HepG2 (cell line): ENCODE measurements at regions not wholly inside any gene's neighbourhood (a gene's known extent, or its start where the extent isn't known, plus 50 kb on each side); places are given as distances from the start of the nearest gene placed in this dataset.

Experiments
- ATAC-seq: fragments of 200-7000 bp; cut with Tn5 transposase; 3 replicates; pipeline ENCODE4 v1.9.1; 2020; ENCODE audit warnings: mild to moderate bottlenecking, moderate library complexity
- BruUV-seq: library from RNA; stranded (reverse); fragments of 400-500 nt; replicated peaks from 2 replicates; lab custom pipeline; 2021; lab: Mats Ljungman, UMichigan
- CTCF ChIA-PET: fragments of 300-600 bp; formaldehyde crosslinking; extraction: SDS; loops from one replicate; lab custom pipeline; 2021; ENCODE audit warnings: low total read pairs, inconsistent platforms, low intra/inter-chr PET ratio; lab: Yijun Ruan, JAX
- POLR2A ChIA-PET: fragments of 350-600 bp; sonication (Branson Sonifier 250); formaldehyde crosslinking; loops from one replicate; lab custom pipeline; 2020; ENCODE audit warnings: antibody characterized with exemption, inconsistent platforms; lab: Yijun Ruan, JAX
- DNase-seq: peaks from one replicate; pipeline ENCODE4 v3.0.0-alpha.2; 2015; ENCODE audit warnings: low spot score
- FAIRE-seq: peaks from 3 replicates; lab custom pipeline; 2011; peaks lifted over from hg19 to GRCh38; lab: Jason Lieb, UNC
- H2AFZ ChIP-seq: one replicate; pipeline ENCODE4 v1.6.1; 2011; ENCODE audit warnings: low read length, inconsistent platforms
- H3K27ac ChIP-seq: fragments of 300-600 bp; 3 replicates; pipeline ENCODE4 v1.8.0; 2011; ENCODE audit warnings: mixed run types, mild to moderate bottlenecking, mixed read lengths, low read length, inconsistent platforms; ENCODE audit not compliant: insufficient read depth; ENCODE audit errors: extremely low read length
- H3K27me3 ChIP-seq, 2 experiments: fragments of 200-600 bp in 1 of 2; 2 replicates in 1 of 2; 3 replicates in 1 of 2; pipeline versions ENCODE4 v1.6.0 to v1.8.0; 2011; ENCODE audit warnings: low read length in 2 of 2, mild to moderate bottlenecking in 2 of 2, moderate library complexity in 2 of 2, inconsistent platforms in 1 of 2; ENCODE audit not compliant: insufficient read depth in 2 of 2, control insufficient read depth in 1 of 2
- H3K36me3 ChIP-seq, 2 experiments: fragments of 200-600 bp in 1 of 2; replicated peaks in 1 of 2; 2 replicates in 1 of 2; 3 replicates in 1 of 2; pipeline versions ENCODE4 v1.5.1 to v1.8.0; 2011; ENCODE audit warnings: low read length in 2 of 2, inconsistent platforms in 1 of 2; ENCODE audit not compliant: insufficient read depth in 2 of 2, control insufficient read depth in 1 of 2
- H3K4me1 ChIP-seq: 2 replicates; pipeline ENCODE4 v1.5.1; 2012; ENCODE audit warnings: low read length, inconsistent platforms; ENCODE audit not compliant: insufficient read depth
- H3K4me2 ChIP-seq: 2 replicates; pipeline ENCODE4 v1.6.0; 2011; ENCODE audit warnings: low read depth, low read length, inconsistent platforms
- H3K4me3 ChIP-seq, 3 experiments: fragments of 200-600 bp in 1 of 3; sonication (generic), shearing (Covaris generic) in 1 of 3; replicated peaks in 1 of 3; 2 replicates each; pipeline ENCODE4 v1.5.1; 2011 to 2016; ENCODE audit warnings: low read length in 3 of 3, inconsistent platforms in 2 of 3, low read depth in 2 of 3, mild to moderate bottlenecking in 2 of 3, control low read depth in 1 of 3, mixed read lengths in 1 of 3; ENCODE audit not compliant: insufficient read depth in 1 of 3
- H3K79me2 ChIP-seq: one replicate; pipeline ENCODE4 v1.6.1; 2011; ENCODE audit warnings: low read length, inconsistent platforms; ENCODE audit not compliant: insufficient read depth
- H3K9ac ChIP-seq: 2 replicates; pipeline ENCODE4 v1.6.0; 2011; ENCODE audit warnings: mild to moderate bottlenecking, low read depth, low read length, inconsistent platforms; ENCODE audit not compliant: insufficient read depth
- H3K9me3 ChIP-seq: 2 replicates; pipeline ENCODE4 v1.5.1; 2012; ENCODE audit warnings: mild to moderate bottlenecking, low read length
- H4K20me1 ChIP-seq: 2 replicates; pipeline ENCODE4 v1.6.0; 2011; ENCODE audit warnings: inconsistent platforms, mild to moderate bottlenecking, low read length, moderate library complexity; ENCODE audit not compliant: insufficient read depth
- ARNT ChIP-seq: fragments of 450-650 bp; IDR thresholded peaks from 2 replicates; pipeline ENCODE4 v1.6.1; 2017
- HIVEP1 ChIP-seq: sonication (generic); formaldehyde crosslinking; IDR thresholded peaks from 2 replicates; pipeline ENCODE4 v1.4.0; 2020; ENCODE audit warnings: mild to moderate bottlenecking, missing genetic modification reagents
- IRF2 ChIP-seq: IDR thresholded peaks from 2 replicates; pipeline ENCODE4 v1.6.1; 2018; ENCODE audit warnings: missing genetic modification reagents, missing compliant biosample characterization
- NFE2L1 ChIP-seq: sonication (generic); formaldehyde crosslinking; IDR thresholded peaks from 2 replicates; pipeline ENCODE4 v1.4.0; 2020; ENCODE audit warnings: missing genetic modification reagents, mild to moderate bottlenecking, borderline replicate concordance
- SALL1 ChIP-seq: sonication (generic); formaldehyde crosslinking; IDR thresholded peaks from 2 replicates; pipeline ENCODE4 v1.8.0; 2022; ENCODE audit warnings: mild to moderate bottlenecking, missing genetic modification reagents
- SNRNP70 ChIP-seq: fragments of 200-400 bp; formaldehyde crosslinking; IDR thresholded peaks from 2 replicates; pipeline ENCODE4 v1.6.1; 2017; ENCODE audit warnings: mild to moderate bottlenecking, low read depth, low read length, moderate library complexity
- ZNF619 ChIP-seq: sonication (generic); formaldehyde crosslinking; IDR thresholded peaks from 2 replicates; pipeline ENCODE4 v1.4.0; 2020; ENCODE audit warnings: mild to moderate bottlenecking, missing genetic modification reagents
- ZNF761 ChIP-seq: sonication (generic); formaldehyde crosslinking; conservative IDR thresholded peaks from 2 replicates; pipeline ENCODE4 v1.4.0; 2020; ENCODE audit warnings: mild to moderate bottlenecking, missing genetic modification reagents
- WGBS: methylation state at CpG from one replicate; pipeline ENCODE4 v1.1.6; 2017; ENCODE audit warnings: low lambda C conversion rate; 5-methylcytosine and 5-hydroxymethylcytosine counted together
- in situ Hi-C: cut with HindIII; loops from 2 replicates; pipeline ENCODE4 v1.10.0; 2017; ENCODE audit warnings: low pct_unique_long_range_greater_than_20kb; ENCODE audit not compliant: extremely low pct_ligation_motif_present
- intact Hi-C: fragments of 100-400 bp; cut with micrococcal nuclease; formaldehyde crosslinking; loops from one replicate; pipeline ENCODE4 v1.10.0; 2022; ENCODE audit not compliant: unreplicated experiment
- TF ChIP-seq, protein P1 (sequence below): sonication (generic); formaldehyde crosslinking; IDR thresholded peaks from 2 replicates; pipeline ENCODE4 v1.4.0; 2020; ENCODE audit warnings: missing genetic modification reagents
- TF ChIP-seq, protein P2 (sequence below): sonication (generic); formaldehyde crosslinking; IDR thresholded peaks from 2 replicates; pipeline ENCODE4 v1.5.0; 2020; ENCODE audit warnings: missing genetic modification reagents
- TF ChIP-seq, protein P3 (sequence below): sonication (generic); formaldehyde crosslinking; IDR thresholded peaks from 2 replicates; pipeline ENCODE4 v1.4.0; 2020; ENCODE audit warnings: missing genetic modification reagents, borderline replicate concordance
- TF ChIP-seq, protein P4 (sequence below): IDR thresholded peaks from 2 replicates; pipeline ENCODE4 v1.6.1; 2018; ENCODE audit warnings: missing genetic modification reagents, mild to moderate bottlenecking, missing compliant biosample characterization
- TF ChIP-seq, protein P5 (sequence below): sonication (generic); formaldehyde crosslinking; IDR thresholded peaks from 2 replicates; pipeline ENCODE4 v1.8.0; 2022; ENCODE audit warnings: mild to moderate bottlenecking, missing genetic modification reagents, moderate library complexity

DNA sequence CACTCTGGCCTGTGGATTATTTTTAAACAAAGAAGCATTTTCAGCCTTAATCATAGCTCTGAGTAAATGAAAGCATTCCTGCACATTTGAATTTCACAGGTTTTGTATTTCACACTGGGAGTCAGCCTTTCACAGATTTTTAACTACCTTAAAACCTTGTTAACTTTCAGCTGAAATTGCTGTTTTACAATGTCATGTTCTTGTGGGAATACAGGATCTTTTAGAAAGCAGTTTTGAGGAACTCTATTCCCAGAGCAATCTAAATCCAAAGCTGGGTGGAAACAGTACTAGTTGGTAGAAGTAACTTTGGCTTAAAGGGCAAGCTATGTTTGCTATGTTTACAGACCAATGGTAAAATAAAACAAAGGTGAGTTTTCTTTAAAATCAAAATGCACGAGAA lies 600.6 kb downstream of the KCNJ2 start:
- DNase-seq (no peak), ATAC-seq (no peak), FAIRE-seq (no peak)
- Histone ChIP-seq H3K27ac (no peak overlapping the region), H3K4me3 (no peak overlapping the region), H4K20me1 (no peaks in the 10 kb centered on the region), H3K4me1 (no peaks in the 10 kb centered on the region), H3K9me3 (no peaks in the 10 kb centered on the region), H3K79me2 (no peaks in the 10 kb centered on the region), H3K27me3 (no peaks in the 10 kb centered on the region), H3K4me2 (no peak overlapping the region), H3K36me3 (no peaks in the 10 kb centered on the region), H3K9ac (no peak overlapping the region), H2AFZ (no peak overlapping the region)
- WGBS: 0% methylated on average over 1 of the region's 1 CpG
- POLR2A ChIA-PET: no interaction called here
- TF ChIP-seq, protein P1, sequence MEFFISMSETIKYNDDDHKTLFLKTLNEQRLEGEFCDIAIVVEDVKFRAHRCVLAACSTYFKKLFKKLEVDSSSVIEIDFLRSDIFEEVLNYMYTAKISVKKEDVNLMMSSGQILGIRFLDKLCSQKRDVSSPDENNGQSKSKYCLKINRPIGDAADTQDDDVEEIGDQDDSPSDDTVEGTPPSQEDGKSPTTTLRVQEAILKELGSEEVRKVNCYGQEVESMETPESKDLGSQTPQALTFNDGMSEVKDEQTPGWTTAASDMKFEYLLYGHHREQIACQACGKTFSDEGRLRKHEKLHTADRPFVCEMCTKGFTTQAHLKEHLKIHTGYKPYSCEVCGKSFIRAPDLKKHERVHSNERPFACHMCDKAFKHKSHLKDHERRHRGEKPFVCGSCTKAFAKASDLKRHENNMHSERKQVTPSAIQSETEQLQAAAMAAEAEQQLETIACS (CRISPR knock-in tag): no peak
- TF ChIP-seq SNRNP70 (no peak), ZNF619 (CRISPR knock-in tag) (no peak), HIVEP1 (CRISPR knock-in tag) (no peak), ZNF761 (no peak), IRF2 (no peak), ARNT (no peak), SALL1 (CRISPR knock-in tag) (no peak), NFE2L1 (CRISPR knock-in tag) (no peak)
- TF ChIP-seq, protein P2, sequence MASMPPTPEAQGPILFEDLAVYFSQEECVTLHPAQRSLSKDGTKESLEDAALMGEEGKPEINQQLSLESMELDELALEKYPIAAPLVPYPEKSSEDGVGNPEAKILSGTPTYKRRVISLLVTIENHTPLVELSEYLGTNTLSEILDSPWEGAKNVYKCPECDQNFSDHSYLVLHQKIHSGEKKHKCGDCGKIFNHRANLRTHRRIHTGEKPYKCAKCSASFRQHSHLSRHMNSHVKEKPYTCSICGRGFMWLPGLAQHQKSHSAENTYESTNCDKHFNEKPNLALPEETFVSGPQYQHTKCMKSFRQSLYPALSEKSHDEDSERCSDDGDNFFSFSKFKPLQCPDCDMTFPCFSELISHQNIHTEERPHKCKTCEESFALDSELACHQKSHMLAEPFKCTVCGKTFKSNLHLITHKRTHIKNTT (CRISPR knock-in tag): no peak
- TF ChIP-seq, protein P3, sequence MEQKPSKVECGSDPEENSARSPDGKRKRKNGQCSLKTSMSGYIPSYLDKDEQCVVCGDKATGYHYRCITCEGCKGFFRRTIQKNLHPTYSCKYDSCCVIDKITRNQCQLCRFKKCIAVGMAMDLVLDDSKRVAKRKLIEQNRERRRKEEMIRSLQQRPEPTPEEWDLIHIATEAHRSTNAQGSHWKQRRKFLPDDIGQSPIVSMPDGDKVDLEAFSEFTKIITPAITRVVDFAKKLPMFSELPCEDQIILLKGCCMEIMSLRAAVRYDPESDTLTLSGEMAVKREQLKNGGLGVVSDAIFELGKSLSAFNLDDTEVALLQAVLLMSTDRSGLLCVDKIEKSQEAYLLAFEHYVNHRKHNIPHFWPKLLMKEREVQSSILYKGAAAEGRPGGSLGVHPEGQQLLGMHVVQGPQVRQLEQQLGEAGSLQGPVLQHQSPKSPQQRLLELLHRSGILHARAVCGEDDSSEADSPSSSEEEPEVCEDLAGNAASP (CRISPR knock-in tag): no peak
- TF ChIP-seq, protein P4, sequence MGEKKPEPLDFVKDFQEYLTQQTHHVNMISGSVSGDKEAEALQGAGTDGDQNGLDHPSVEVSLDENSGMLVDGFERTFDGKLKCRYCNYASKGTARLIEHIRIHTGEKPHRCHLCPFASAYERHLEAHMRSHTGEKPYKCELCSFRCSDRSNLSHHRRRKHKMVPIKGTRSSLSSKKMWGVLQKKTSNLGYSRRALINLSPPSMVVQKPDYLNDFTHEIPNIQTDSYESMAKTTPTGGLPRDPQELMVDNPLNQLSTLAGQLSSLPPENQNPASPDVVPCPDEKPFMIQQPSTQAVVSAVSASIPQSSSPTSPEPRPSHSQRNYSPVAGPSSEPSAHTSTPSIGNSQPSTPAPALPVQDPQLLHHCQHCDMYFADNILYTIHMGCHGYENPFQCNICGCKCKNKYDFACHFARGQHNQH (CRISPR knock-in tag): no peak
- TF ChIP-seq, protein P5, sequence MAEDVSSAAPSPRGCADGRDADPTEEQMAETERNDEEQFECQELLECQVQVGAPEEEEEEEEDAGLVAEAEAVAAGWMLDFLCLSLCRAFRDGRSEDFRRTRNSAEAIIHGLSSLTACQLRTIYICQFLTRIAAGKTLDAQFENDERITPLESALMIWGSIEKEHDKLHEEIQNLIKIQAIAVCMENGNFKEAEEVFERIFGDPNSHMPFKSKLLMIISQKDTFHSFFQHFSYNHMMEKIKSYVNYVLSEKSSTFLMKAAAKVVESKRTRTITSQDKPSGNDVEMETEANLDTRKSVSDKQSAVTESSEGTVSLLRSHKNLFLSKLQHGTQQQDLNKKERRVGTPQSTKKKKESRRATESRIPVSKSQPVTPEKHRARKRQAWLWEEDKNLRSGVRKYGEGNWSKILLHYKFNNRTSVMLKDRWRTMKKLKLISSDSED: no peak
- CTCF ChIA-PET: no interaction called here
- intact Hi-C loops (loop anchor here (5.0 kb wide), 1 partner anchor 133 kb away; no protein-coding TSS in a partner anchor), in situ Hi-C loops (loop anchor here (10.0 kb wide), 2 partner anchors 1345 to 1765 kb away; no protein-coding TSS in a partner anchor)
- no TSS peak for BruUV-seq
